IMR-90 (cell line): ENCODE measurements at regions not wholly inside any gene's neighbourhood (a gene's known extent, or its start where the extent isn't known, plus 50 kb on each side); places are given as distances from the start of the nearest gene placed in this dataset.

Source experiments
- ATAC-seq: fragments of 200-7000 bp; cut with Tn5 transposase; 2 replicates; pipeline ENCODE4 v1.9.1; 2020; ENCODE audit warnings: low read depth, mild to moderate bottlenecking, moderate library complexity
- BruUV-seq: library from RNA; stranded (reverse); fragments of 400-500 nt; replicated peaks from 2 replicates; lab custom pipeline; 2021; lab: Mats Ljungman, UMichigan
- CTCF ChIA-PET: fragments of 300-600 bp; formaldehyde crosslinking; extraction: SDS; loops from one replicate; lab custom pipeline; 2021; ENCODE audit warnings: antibody characterized with exemption; lab: Yijun Ruan, JAX
- POLR2A ChIA-PET: fragments of 300-600 bp; sonication (Branson Sonifier 250); formaldehyde crosslinking; loops from one replicate; lab custom pipeline; 2022; ENCODE audit warnings: antibody characterized with exemption; ENCODE audit not compliant: unreplicated experiment; lab: Charles Lee
- DNase-seq: peaks from one replicate; pipeline ENCODE4 v3.0.0; 2013
- H2AFZ ChIP-seq: replicated peaks from 2 replicates; pipeline ENCODE3; 2013; ENCODE audit warnings: low read length, mild to moderate bottlenecking; ENCODE audit not compliant: poor library complexity
- H2AK5ac ChIP-seq: 2 replicates; pipeline ENCODE4 v1.6.1; 2013; ENCODE audit warnings: low read depth, low read length, inconsistent platforms
- H2AK9ac ChIP-seq: replicated peaks from 2 replicates; pipeline ENCODE3; 2013; ENCODE audit warnings: mild to moderate bottlenecking, low read depth, low read length, moderate library complexity; ENCODE audit not compliant: poor library complexity
- H2BK120ac ChIP-seq: 2 replicates; pipeline ENCODE4 v1.6.1; 2013; ENCODE audit warnings: low read depth, low read length, inconsistent platforms
- H2BK15ac ChIP-seq: 3 replicates; pipeline ENCODE4 v1.6.1; 2013; ENCODE audit warnings: low read depth, low read length, inconsistent platforms
- H2BK20ac ChIP-seq: 2 replicates; pipeline ENCODE4 v1.6.1; 2013; ENCODE audit warnings: low read depth, mild to moderate bottlenecking, inconsistent platforms, low read length, moderate library complexity
- H2BK5ac ChIP-seq: 2 replicates; pipeline ENCODE4 v1.6.1; 2013; ENCODE audit warnings: mild to moderate bottlenecking, low read depth, low read length, inconsistent platforms; ENCODE audit not compliant: poor library complexity, severe bottlenecking
- H3K14ac ChIP-seq: replicated peaks from 2 replicates; pipeline ENCODE4 v1.6.1; 2013; ENCODE audit warnings: low read depth, low read length, inconsistent platforms
- H3K18ac ChIP-seq: 2 replicates; pipeline ENCODE4 v1.6.1; 2013; ENCODE audit warnings: low read depth, low read length, control low read depth
- H3K23ac ChIP-seq: 2 replicates; pipeline ENCODE4 v1.6.1; 2013; ENCODE audit warnings: low read depth, low read length, inconsistent platforms
- H3K27ac ChIP-seq: 2 replicates; pipeline ENCODE4 v1.5.1; 2013; ENCODE audit warnings: mild to moderate bottlenecking, control low read depth, low read length; ENCODE audit not compliant: insufficient read depth
- H3K27me3 ChIP-seq: 2 replicates; pipeline ENCODE4 v1.6.1; 2013; ENCODE audit warnings: low read length; ENCODE audit not compliant: control insufficient read depth, insufficient read depth
- H3K36me3 ChIP-seq: 2 replicates; pipeline ENCODE4 v1.6.1; 2013; ENCODE audit warnings: low read length, mixed read lengths; ENCODE audit not compliant: control insufficient read depth, insufficient read depth
- H3K4ac ChIP-seq: 2 replicates; pipeline ENCODE4 v1.6.1; 2013; ENCODE audit warnings: low read depth, low read length, inconsistent platforms
- H3K4me1 ChIP-seq: 2 replicates; pipeline ENCODE4 v1.6.1; 2013; ENCODE audit warnings: low read length, mixed read lengths; ENCODE audit not compliant: control insufficient read depth, insufficient read depth
- H3K4me2 ChIP-seq: 2 replicates; pipeline ENCODE4 v1.6.1; 2013; ENCODE audit warnings: low read depth, mild to moderate bottlenecking, control low read depth, low read length, moderate library complexity
- H3K4me3 ChIP-seq: 2 replicates; pipeline ENCODE4 v1.5.1; 2013; ENCODE audit warnings: low read depth, mild to moderate bottlenecking, control low read depth, low read length, moderate library complexity; ENCODE audit not compliant: insufficient read depth
- H3K56ac ChIP-seq: 2 replicates; pipeline ENCODE4 v1.6.1; 2013; ENCODE audit warnings: low read length, inconsistent platforms; ENCODE audit not compliant: insufficient read depth; ENCODE audit errors: extremely low read depth
- H3K79me1 ChIP-seq, 2 experiments: 2 replicates each; pipeline ENCODE4 v1.6.1; 2013; ENCODE audit warnings: low read length in 2 of 2, inconsistent platforms in 1 of 2, low read depth in 1 of 2
- H3K9ac ChIP-seq: 2 replicates; pipeline ENCODE4 v1.6.1; 2013; ENCODE audit warnings: low read depth, low read length, control low read depth
- H3K9me1 ChIP-seq: 2 replicates; pipeline ENCODE4 v1.6.1; 2013; ENCODE audit warnings: low read length, inconsistent platforms; ENCODE audit not compliant: insufficient read depth
- H3K9me3 ChIP-seq: 2 replicates; pipeline ENCODE4 v1.6.1; 2013; ENCODE audit warnings: low read length; ENCODE audit not compliant: control insufficient read depth, insufficient read depth
- H4K20me1 ChIP-seq: 2 replicates; pipeline ENCODE4 v1.6.1; 2013; ENCODE audit warnings: low read length, inconsistent platforms; ENCODE audit not compliant: insufficient read depth
- H4K5ac ChIP-seq: 2 replicates; pipeline ENCODE4 v1.6.1; 2013; ENCODE audit warnings: mild to moderate bottlenecking, low read depth, low read length, control low read depth
- H4K8ac ChIP-seq, 2 experiments: 2 replicates each; pipeline ENCODE4 v1.6.1; 2013; ENCODE audit warnings: low read depth in 2 of 2, low read length in 2 of 2, control low read depth in 1 of 2, inconsistent platforms in 1 of 2
- H4K91ac ChIP-seq: 2 replicates; pipeline ENCODE4 v1.6.1; 2013; ENCODE audit warnings: low read depth, low read length, inconsistent platforms; ENCODE audit not compliant: insufficient read depth
- BHLHE40 ChIP-seq: fragments of 150-350 bp; IDR thresholded peaks from 2 replicates; pipeline ENCODE4 v1.6.1; 2016; ENCODE audit warnings: mild to moderate bottlenecking, low read depth, low read length
- CEBPB ChIP-seq: IDR thresholded peaks from 2 replicates; pipeline ENCODE4 v1.6.1; 2012; ENCODE audit warnings: low read depth, low read length, improper control_type of control experiment
- CHD1 ChIP-seq: IDR thresholded peaks from 2 replicates; pipeline ENCODE4 v1.6.1; 2012; ENCODE audit warnings: low read depth, low read length, improper control_type of control experiment
- FOS ChIP-seq: fragments of 150-350 bp; IDR thresholded peaks from 2 replicates; pipeline ENCODE4 v1.6.1; 2016; ENCODE audit warnings: low read depth, low read length
- MAFK ChIP-seq: IDR thresholded peaks from 2 replicates; pipeline ENCODE4 v1.6.1; 2012; ENCODE audit warnings: low read depth, low read length, improper control_type of control experiment
- MAZ ChIP-seq: IDR thresholded peaks from 2 replicates; pipeline ENCODE4 v1.6.1; 2012; ENCODE audit warnings: low read depth, mild to moderate bottlenecking, low read length, improper control_type of control experiment, moderate library complexity, borderline replicate concordance
- MXI1 ChIP-seq: IDR thresholded peaks from 2 replicates; pipeline ENCODE4 v1.6.1; 2012; ENCODE audit warnings: low read depth, mild to moderate bottlenecking, low read length, moderate library complexity, borderline replicate concordance
- NFE2L2 ChIP-seq: fragments of 150-350 bp; IDR thresholded peaks from 2 replicates; pipeline ENCODE4 v1.6.1; 2016; ENCODE audit warnings: low read depth, mild to moderate bottlenecking, low read length
- POLR2A ChIP-seq: IDR thresholded peaks from 2 replicates; pipeline ENCODE4 v1.6.1; 2012; ENCODE audit warnings: mild to moderate bottlenecking, low read depth, low read length
- RAD21 ChIP-seq: IDR thresholded peaks from 2 replicates; pipeline ENCODE4 v1.6.1; 2012; ENCODE audit warnings: low read length, improper control_type of control experiment
- RCOR1 ChIP-seq: IDR thresholded peaks from 2 replicates; pipeline ENCODE4 v1.6.1; 2012; ENCODE audit warnings: mild to moderate bottlenecking, low read length, improper control_type of control experiment; ENCODE audit not compliant: insufficient replicate concordance
- RFX5 ChIP-seq: IDR thresholded peaks from 2 replicates; pipeline ENCODE4 v1.8.0; 2012; ENCODE audit warnings: low read depth, mild to moderate bottlenecking, low read length, moderate library complexity
- SMC3 ChIP-seq: fragments of 150-350 bp; IDR thresholded peaks from 2 replicates; pipeline ENCODE4 v1.6.1; 2016; ENCODE audit warnings: low read depth, mild to moderate bottlenecking, antibody characterized with exemption, low read length, moderate library complexity
- WGBS, 2 experiments: methylation state at CpG; one replicate each; pipeline versions ENCODE4 v1.1.5 to v1.1.7; 2013; ENCODE audit warnings: missing lambda C conversion rate in 2 of 2; ENCODE audit not compliant: insufficient read length in 1 of 2; ENCODE audit errors: extremely low coverage in 2 of 2; 5-methylcytosine and 5-hydroxymethylcytosine counted together
- dilution Hi-C: fragments of 300-500 bp; cut with HindIII; formaldehyde crosslinking; loops from one replicate; pipeline ENCODE4 v1.14.3; 2018; ENCODE audit warnings: low sequenced_read_pairs; ENCODE audit not compliant: unreplicated experiment
- in situ Hi-C: fragments of 300-500 bp; cut with MboI; formaldehyde crosslinking; loops from 3 replicates; pipeline ENCODE4 v1.14.3; 2019; ENCODE audit warnings: low sequenced_read_pairs, inconsistent platforms, mixed read lengths
- intact Hi-C: fragments of 100-400 bp; cut with micrococcal nuclease; formaldehyde crosslinking; loops from 2 replicates; pipeline ENCODE4 v1.10.0; 2022
- TF ChIP-seq, protein P1 (sequence below): fragments of 150-350 bp; IDR thresholded peaks from 2 replicates; pipeline ENCODE4 v1.6.1; 2017; ENCODE audit warnings: mild to moderate bottlenecking, antibody characterized with exemption, low read length, low read depth
- TF ChIP-seq, protein P2 (sequence below): conservative IDR thresholded peaks from 2 replicates; pipeline ENCODE4 v1.5.1; 2012; ENCODE audit warnings: mild to moderate bottlenecking, low read depth, low read length, improper control_type of control experiment
- TF ChIP-seq, protein P3 (sequence below): fragments of 150-350 bp; IDR thresholded peaks from 2 replicates; pipeline ENCODE4 v1.6.1; 2016; ENCODE audit warnings: low read depth, mild to moderate bottlenecking, low read length, moderate library complexity, borderline replicate concordance

DNA sequence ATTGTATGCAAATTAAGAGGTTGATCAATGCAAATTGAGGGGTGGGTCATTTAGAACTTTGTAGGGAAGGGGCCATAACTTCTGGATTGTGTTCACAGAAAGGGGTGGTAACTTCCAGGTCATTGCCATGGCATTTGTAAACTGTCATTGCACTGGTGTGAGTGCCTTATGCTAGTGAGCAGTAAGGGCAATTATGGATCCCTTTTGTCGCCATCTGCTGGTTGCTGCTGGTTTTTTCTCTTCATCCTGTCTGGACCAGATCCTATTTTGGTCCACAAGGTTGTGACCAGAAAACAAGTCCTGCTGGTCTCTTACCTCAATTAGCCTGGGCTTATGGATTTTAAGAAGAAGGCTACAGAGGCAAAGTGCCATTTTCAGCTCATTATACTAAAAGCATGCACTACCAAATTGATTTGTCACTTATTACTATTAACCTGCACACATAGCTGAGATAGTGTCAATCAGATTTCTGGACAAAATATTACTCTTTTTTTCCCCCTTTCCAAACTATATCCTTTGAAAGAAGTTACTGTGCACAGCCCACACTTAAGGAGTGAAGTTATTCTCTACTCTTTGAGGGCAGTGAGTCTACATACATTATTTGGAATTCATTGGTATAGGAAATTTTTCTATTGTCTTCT lies 196.2 kb downstream of the ZC3H11B start:
- Histone ChIP-seq H2BK120ac (no peak overlapping the region), H2BK5ac (no peak overlapping the region), H3K9ac (no peak overlapping the region), H3K9me1 (no peaks in the 10 kb centered on the region; the same call in 1 of the 2 replicates), H2AK9ac (no peak overlapping the region), H3K23ac (no peak overlapping the region), H2BK15ac (no peak overlapping the region), H3K36me3 (no peaks in the 10 kb centered on the region), H2AK5ac (no peak overlapping the region), H3K79me1 (no peaks in the 10 kb centered on the region), H3K4ac (no peak overlapping the region), H2AFZ (no peak overlapping the region), H3K9me3 (no peaks in the 10 kb centered on the region), H3K4me1 (no peaks in the 10 kb centered on the region), H3K18ac (no peak overlapping the region), H3K27me3 (no peaks in the 10 kb centered on the region), H4K20me1 (no peaks in the 10 kb centered on the region), H2BK20ac (no peak overlapping the region), H3K4me2 (no peak overlapping the region), H3K4me3 (no peak overlapping the region), H4K5ac (no peak overlapping the region), H4K91ac (no peak overlapping the region), H4K8ac (no peak overlapping the region), H3K56ac (no peak overlapping the region), H3K27ac (no peak overlapping the region), H3K14ac (no peak overlapping the region)
- in situ Hi-C loops (no loop called here), intact Hi-C loops (loop anchor here (10.0 kb wide), 3 partner anchors 212 to 1082 kb away; no protein-coding TSS in a partner anchor), dilution Hi-C loops (no loop called here)
- no CpG with 5 or more reads among the region's 1 CpG for WGBS, 2 experiments
- CTCF ChIA-PET, result interaction anchor here (0.7 to 1.4 kb wide), 4 partner anchors 12 to 417 kb away, joined by 3 to 5 read pairs (median 3); no protein-coding TSS in a partner anchor
- ATAC-seq (peak; percentile 56; the same call in 1 of the 2 replicates), DNase-seq (peak; percentile 50)
- no TSS peak for BruUV-seq
- TF ChIP-seq CHD1 (no peak), POLR2A (no peak), RCOR1 (no peak), NFE2L2 (no peak), RAD21 (peak; percentile 69), MAFK (no peak), FOS (no peak), BHLHE40 (no peak), SMC3 (peak; percentile 70), MXI1 (no peak), MAZ (no peak), RFX5 (no peak), CEBPB (no peak)
- TF ChIP-seq, protein P1, sequence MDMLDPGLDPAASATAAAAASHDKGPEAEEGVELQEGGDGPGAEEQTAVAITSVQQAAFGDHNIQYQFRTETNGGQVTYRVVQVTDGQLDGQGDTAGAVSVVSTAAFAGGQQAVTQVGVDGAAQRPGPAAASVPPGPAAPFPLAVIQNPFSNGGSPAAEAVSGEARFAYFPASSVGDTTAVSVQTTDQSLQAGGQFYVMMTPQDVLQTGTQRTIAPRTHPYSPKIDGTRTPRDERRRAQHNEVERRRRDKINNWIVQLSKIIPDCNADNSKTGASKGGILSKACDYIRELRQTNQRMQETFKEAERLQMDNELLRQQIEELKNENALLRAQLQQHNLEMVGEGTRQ, result no peak
- TF ChIP-seq, protein P2, sequence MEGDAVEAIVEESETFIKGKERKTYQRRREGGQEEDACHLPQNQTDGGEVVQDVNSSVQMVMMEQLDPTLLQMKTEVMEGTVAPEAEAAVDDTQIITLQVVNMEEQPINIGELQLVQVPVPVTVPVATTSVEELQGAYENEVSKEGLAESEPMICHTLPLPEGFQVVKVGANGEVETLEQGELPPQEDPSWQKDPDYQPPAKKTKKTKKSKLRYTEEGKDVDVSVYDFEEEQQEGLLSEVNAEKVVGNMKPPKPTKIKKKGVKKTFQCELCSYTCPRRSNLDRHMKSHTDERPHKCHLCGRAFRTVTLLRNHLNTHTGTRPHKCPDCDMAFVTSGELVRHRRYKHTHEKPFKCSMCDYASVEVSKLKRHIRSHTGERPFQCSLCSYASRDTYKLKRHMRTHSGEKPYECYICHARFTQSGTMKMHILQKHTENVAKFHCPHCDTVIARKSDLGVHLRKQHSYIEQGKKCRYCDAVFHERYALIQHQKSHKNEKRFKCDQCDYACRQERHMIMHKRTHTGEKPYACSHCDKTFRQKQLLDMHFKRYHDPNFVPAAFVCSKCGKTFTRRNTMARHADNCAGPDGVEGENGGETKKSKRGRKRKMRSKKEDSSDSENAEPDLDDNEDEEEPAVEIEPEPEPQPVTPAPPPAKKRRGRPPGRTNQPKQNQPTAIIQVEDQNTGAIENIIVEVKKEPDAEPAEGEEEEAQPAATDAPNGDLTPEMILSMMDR, result peak; percentile 64
- TF ChIP-seq, protein P3, sequence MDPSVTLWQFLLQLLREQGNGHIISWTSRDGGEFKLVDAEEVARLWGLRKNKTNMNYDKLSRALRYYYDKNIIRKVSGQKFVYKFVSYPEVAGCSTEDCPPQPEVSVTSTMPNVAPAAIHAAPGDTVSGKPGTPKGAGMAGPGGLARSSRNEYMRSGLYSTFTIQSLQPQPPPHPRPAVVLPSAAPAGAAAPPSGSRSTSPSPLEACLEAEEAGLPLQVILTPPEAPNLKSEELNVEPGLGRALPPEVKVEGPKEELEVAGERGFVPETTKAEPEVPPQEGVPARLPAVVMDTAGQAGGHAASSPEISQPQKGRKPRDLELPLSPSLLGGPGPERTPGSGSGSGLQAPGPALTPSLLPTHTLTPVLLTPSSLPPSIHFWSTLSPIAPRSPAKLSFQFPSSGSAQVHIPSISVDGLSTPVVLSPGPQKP, result no peak
- POLR2A ChIA-PET, result no interaction called here
